ENCODE measurements at regions not wholly inside any gene's neighbourhood (a gene's known extent, or its start where the extent isn't known, plus 50 kb on each side); places are given as distances from the start of the nearest gene placed in this dataset.

DNA sequence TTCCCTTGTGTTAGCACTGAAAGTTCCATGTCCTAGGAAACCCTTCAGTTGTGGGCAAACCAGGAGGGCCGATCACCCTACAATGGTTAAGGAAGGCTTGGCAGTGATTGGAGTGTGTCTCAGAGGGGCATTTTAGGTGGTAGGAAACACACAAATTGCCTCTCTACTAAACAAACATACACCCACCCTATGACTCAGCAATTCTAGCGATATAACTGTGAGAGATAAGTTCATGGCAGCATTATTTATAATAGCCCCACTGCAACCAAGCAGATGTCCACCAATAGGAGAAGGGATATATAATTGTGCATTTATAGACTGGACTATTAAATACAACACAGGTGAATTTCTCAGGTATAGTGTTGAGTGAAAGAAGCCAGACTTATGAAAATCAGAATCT, 543.1 kb downstream of the UQCRFS1 start:
- TF ChIP-seq POLR2A (IDR thresholded peaks at IDR 0.05; ENCODE audit: low read depth, low read length): no peak
- no peak for TF ChIP-seq POLR2AphosphoS5 (IDR thresholded peaks at IDR 0.05; ENCODE audit: low read depth, low read length)
- TF ChIP-seq SPI1 (IDR thresholded peaks at IDR 0.05; ENCODE audit: low read depth, low read length): no peak
- TF ChIP-seq TAF1 (IDR thresholded peaks at IDR 0.05; ENCODE audit: low read depth, low read length): no peak

Data from GM12891 (cell line).